Hypothalamus (tissue), 51 donors: ENCODE measurements at regions not wholly inside any gene's neighbourhood (a gene's known extent, or its start where the extent isn't known, plus 50 kb on each side); places are given as distances from the start of the nearest gene placed in this dataset.
"Not testable (repeated sequence)": the region's sequence is repeated elsewhere in the genome, so short reads cannot be mapped to it uniquely, and the experiment has no call there.

Experiments used
- DNase-seq, 51 donors: peaks; one replicate each; lab custom pipeline; 2025; lab: John Stamatoyannopoulos, UW

DNA sequence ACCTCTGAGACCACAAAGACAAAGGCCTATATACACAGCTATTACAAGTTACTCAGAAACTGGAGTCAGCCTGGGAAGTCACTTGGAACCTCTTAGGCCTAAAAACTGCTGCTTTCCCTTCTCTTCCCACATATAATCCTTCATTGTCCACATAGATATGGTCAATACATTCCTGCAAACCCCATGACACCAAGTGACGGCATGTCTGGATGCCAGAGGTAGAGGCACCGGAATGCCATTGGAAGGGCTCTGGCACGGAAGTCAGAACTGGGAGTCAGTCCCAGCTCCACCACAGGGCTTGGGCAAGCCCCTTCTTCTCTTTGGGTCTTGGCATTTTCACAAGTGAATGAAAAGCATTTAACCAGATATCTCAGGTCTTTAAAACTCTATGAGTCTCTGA is 204.7 kb downstream of the MATN1 start:
- no peak for DNase-seq

DNA sequence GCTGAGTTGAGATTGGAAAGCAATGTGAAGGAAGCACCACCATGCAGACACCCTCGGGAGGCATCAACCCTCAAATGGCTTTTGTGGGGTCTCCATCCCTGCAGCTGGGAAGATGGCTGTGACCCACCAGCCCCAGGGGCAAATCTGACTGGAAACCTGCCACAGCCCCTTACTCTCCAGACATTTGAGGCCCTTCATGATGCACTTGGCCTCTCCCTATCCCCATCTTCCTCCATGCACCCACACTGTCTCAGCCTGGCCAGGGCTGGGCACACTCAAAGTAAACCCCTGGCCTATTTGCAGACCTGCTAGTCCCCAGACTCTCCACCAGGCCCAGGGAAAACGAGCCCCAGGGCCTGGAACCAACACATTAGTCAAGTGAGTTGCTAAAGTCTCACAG is 205.2 kb downstream of the MATN1 start:
- DNase-seq = no peak

DNA sequence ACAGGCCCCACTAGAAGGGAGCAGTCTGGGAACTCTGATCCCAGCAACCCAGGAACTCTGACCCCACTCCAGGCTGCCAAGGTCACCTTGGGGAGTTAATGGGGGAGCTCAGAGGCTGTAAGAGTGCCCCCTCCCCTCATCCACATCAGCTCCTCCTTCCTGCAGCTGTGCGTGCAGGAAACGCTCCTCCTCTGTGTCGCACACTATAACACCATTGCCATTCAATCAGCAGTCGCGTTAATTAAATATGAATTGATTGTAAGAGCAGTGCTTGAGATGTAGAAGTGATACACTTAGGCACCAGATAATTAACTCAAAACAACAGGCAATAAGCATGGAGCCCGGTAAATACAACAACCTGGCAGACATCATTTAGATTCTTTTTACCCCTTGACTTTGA is 205.7 kb downstream of the MATN1 start:
- DNase-seq = not testable (repeated sequence)

DNA sequence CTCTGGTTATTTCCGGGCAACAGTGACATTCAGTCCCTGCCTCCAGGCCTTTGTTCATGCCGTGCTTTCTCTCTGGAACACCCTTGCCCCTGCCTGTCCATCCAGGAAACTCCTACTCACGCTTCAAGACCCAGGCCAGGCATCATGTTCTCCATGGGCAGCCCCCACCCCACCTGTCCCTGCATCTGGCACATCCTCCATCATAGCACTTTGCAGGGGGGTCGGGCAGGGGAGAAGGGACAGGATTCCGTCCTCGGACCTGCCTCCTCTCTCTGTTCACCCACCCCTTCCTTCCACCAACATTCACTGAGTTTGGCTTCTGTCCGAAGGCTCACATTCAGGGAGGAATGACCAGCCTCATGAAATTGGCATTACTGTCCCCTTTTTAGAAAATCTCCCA is 206.1 kb downstream of the MATN1 start:
- DNase-seq = not testable (repeated sequence)

DNA sequence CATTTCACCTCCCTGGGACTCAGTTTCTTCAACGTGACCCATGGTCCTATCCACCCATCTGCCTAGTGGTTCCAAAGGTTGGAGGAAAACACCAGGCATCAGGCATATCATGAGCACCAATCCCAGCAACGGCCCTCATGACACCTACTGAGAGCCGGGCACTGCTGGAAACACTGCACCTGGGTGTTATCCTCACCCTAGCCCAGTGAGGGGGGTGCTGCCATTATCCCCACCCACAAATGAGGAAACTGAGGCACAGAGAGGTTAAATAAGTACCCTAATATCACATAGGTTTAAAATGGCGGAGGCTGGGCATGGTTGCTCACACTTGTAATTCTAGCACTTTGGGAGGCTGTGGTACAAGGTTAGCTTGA is 206.9 kb downstream of the MATN1 start:
- DNase-seq = no peak

DNA sequence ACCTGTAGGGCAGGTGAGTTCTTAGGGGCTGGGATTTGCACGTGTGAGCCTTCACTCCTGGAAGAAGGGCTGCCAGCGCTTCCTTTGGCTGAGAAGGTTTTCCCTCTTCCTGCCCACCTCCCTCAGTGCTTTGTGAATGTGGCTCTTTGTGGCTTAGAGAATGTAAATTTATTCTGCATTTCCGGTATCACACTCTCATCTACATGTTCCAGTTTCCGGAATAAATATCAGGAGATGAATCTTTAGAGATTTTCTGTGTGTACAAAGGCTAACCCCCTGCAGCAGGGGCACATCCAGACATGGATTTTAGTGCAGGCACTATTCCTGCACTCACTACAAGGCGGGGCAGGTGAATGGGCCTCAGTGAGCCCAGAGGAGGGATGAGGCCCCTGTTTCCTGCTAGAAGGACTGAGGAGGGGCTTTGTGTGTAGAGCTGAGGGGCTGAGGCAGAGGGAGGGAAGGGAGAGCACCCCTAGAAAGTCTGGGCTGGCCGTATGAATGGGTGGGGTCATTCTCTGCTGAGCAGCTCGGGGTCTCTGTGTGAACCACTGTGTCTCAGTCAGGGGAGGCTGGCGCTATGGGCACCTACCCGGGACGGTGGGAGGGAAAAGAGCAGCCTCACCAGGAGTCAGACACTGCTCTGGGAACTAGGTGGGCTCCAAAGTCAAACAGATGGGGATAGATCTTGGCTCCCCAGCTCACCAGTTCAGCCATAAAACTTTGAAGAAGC is 207.5 kb downstream of the MATN1 start:
- DNase-seq = no peak

DNA sequence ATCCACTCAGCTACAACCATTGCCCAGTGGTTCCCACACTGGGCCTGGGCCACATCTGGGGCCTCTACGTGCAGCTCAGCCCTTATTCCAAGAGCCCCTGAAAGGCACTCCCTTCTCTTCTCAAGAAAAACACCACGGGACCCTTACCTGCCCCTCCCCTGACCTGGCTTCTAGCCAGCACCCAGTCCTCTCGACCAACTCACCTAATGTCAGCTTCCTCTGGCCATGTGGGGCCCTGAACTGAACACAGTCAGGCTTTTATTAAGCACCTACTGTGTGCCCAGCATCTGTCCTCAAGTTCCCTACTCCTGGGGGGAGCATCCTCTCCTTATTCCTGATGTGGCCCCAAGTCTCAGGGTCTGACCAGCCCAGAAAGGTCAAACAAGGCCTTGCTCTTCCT is 208.4 kb downstream of the MATN1 start:
- DNase-seq = no peak

DNA sequence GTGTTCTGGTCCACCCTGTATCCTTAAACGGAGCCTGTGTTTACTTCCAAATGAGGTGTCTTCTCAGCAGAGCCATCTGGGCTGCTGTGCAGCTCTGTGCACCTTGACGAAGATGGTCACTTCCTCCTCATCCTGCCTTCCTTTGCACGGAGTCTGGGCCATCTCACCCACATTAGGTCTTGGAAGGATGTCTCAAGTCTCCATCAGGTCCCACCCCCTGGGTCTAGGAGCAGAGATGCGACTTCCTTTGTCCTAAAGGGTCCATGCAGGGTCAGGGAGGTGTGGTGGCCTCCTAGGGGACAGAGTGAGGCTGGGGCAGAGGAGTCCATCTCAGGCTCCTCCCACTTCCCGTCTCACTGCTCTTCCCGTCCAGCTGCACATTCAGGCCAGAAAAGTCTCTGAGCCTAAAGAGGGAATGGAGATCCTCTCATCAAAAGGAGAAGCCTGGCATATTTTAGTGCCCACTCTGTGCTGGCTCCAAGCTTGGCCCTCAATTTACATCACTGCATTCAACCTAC is 209.2 kb downstream of the MATN1 start:
- DNase-seq = no peak

DNA sequence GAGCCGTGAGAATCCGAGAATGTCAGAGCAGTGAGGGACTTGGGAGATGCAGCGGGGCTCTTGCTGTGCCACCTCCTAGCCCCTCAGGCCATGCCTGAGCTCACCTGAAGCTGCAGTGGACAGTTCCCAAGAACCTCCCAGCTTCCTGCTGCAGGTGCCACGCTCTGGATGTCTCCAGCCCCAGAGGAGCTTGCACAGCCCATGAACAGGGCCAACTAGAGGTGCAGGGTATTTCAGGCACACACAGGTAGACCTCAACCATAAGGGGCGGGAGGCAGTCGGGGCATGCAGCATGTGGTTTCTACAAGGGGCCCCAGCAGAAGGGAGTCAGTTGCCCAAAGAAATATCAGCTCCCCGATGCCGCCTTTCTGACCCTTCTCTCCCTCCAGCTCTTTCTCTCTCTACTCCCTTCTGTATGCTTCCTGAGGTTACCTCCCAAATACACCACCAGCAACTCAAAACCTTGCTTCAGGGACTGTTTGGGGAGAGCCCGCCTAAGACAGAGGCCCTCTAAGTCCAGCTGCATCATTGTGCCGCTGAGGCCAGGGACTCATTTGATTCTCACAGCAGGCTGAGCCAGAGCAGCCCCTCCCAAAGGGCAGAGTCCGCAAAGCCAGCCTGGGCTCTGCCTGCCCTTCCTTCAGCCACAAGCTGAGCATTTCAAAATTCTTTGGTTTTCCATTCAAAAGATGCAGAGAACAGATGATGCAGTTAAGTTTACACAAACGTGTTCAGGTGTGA is 209.8 kb downstream of the MATN1 start:
- no peak for DNase-seq

DNA sequence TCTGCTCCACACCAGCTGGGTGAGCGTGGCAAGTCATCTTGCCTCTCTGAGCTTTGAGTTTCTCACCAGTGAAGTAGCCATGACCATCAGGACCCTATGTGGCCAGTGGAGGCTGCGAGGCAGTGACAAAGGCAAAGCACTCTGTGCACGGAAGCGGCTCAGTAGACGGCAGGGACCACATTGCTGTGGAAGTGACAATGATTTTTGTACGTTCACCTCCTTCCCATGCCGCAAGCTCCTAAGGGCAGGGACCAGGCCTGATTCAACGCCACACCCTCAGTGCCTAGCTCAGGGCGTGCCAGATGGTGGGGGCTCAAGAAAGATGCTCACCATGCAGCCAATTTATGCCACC is 210.5 kb downstream of the MATN1 start:
- no peak for DNase-seq

DNA sequence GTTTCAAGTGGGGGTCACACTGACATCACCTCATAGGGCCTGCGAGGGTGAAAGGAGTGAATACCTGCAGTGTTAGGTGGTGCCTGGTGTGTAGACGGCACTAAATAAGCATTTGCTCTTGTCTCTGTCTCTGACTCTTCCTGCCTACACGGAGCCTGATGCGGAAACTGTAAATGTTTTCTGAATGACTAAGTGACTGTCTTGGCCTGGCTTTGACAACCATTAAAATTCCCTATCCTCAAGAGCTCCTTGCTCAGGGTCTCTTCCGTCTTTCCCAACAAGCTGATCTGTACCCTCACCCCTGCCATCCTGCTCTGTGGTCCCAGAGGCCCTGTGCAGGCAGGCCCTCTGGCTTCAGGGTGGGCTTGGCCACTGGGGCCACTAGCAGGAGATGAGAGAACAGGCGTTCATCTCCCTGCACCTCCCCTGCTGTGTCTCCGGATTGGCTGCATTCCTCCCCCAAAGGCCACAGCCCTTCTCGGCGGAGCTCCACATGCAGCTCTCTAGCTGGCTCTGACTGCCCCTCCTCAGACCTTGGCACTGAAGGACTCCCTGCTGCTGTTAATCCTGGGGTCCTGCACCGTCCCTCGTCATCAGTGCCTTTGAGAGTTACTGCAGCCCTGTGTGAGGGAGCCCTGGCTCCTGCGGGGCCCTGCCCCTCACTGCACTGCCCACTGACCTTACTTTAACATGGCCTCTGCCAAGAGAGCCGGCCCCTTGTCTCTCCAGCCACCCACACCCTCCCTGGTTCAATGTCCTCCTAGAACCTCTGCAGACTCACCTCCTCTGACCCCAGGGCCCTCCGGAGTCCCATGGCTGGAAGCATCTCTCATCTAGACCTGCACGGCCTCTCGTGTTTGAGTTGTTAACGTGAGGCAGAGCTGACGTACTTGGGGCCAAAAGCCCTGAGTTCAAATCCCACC is 211.1 kb downstream of the MATN1 start:
- no peak for DNase-seq

DNA sequence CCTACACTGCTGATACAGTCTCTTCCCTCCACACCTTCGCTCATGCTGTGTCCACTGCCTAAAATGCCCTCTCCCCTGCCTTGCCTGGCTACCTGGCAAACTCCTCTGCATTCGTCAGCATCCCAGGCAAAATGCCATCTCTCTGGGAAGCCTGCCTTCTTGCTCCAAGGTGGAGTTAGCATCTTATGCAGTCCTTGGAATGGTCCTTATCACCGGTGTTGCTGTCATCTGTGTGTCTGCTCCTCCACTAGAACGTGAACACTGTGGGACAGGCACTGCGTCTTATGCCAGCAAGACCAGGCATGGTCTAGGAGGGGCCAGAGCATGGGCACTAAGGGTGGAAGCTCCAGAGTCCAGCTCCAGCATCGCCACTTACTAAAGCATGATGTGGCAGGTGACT is 211.8 kb downstream of the MATN1 start:
- no peak for DNase-seq

DNA sequence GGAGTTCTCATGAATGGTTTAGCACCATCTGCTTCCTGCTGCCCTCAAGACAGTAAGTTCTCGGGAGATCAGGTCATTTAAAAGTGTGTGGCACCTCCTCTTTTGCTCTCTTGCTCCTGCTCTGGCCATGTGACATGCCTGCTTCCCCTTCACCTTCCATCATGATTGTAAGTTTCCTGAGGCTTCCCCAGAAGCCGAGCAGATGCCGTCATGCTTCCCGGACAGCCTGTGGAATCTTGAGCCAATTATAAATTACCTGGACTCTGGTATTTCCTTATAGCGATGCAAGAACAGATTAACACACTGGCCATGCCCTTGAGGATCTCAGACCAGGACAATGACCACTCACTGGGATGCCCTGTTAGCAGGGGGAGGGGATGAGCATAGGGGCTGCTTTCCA is 212.3 kb downstream of the MATN1 start:
- no peak for DNase-seq

DNA sequence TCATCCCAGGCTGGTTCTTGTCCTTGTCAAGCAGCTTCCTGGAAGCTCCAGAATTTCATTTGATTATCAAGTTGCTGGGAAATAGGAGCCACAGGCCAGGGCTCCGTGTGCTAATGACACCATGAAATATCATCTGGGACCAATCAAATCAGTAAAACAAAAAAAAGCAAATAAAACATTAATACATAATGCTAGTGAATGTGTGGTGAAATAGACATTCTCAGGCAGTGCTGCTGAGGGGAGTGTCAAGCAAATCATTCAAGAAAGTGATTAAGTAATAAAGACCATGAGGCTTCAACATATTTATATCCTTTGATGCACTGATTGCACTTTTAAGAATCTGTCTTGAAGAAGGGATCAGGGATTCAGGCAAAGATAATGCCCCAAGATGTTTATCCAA is 213.7 kb downstream of the MATN1 start:
- no peak for DNase-seq

DNA sequence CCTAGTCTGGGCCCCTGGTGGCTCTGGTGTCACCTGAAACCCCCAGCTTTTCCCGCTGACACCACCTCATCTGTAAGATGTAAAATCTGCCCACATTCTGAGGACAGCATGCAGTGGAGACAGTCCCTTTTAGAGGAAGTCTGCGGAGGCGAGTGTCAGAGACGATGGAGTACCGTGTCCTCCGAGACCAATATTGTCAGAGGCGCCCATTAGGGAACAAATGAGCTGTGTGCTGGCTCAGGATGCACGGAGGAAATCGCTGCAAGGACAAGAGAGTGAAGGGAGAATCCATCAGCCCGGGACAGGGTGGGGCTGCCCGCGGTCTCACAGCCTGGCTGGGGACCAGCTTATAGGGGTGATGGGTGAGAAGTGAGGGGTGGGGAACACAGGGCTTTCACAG is 214.8 kb downstream of the MATN1 start:
- DNase-seq = no peak

DNA sequence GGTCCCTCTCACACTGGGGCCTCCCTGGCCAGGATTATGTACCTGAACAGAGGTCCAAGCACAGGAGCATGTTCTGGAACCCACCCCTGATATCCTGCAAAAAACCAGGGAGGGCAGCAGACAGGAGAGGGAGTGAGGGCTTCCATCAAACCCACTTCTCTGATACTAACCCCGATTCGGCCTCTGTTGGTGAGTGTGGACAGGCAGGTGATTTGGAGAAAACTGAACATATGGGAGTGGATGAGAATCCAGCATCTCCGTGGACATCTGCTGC is 215.3 kb downstream of the MATN1 start:
- DNase-seq = no peak

DNA sequence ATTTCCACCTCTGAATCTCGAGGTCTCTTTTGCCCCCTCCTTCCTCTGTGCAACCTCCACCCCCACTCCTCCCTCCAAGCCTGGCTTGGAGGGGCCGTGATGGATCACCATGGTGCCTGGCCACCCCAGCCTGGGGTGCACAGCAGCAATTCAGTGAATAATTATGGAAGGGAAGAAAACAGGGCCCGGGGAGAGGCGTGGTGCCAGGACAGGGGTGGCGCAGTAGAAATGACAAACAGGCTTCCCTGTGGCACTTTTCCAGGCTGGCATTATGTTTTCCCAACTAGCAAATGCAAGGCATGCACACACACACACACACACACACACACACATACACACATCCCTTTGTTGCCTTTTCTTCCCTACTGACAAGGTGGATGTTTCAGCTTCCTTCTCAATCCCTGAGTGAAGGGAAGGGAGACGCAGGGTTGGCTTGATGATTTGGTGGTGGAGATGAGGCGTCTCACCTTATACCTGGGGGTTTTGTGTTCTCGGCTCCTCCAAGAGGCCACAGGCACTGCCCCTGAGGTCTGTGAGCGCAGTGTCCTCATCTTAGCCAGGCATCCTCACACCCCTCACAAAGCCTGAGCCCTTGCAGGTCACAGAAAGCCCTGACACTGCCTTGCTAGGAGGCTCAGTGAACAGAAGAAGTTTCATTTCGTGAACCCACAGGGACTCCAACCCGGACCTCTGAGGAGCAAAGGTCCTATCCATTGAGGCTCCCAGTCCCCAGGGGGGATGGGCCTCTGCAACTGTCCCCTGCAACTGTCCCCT is 215.8 kb downstream of the MATN1 start:
- no peak for DNase-seq

DNA sequence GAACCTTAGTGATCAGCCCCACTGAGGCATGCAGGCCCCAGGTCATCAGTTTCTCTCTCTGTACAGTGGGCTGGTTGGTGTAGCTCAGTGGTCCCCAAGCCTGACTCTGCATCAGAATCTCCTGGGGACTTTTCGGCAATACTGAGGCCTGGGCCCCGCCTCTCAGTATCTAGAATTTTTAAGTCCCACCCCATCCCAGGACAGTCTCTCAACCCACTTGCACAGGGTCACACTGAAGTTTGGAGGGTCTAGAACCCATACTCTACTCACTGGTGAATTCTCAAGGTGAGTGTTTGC is 216.4 kb downstream of the MATN1 start:
- no peak for DNase-seq

DNA sequence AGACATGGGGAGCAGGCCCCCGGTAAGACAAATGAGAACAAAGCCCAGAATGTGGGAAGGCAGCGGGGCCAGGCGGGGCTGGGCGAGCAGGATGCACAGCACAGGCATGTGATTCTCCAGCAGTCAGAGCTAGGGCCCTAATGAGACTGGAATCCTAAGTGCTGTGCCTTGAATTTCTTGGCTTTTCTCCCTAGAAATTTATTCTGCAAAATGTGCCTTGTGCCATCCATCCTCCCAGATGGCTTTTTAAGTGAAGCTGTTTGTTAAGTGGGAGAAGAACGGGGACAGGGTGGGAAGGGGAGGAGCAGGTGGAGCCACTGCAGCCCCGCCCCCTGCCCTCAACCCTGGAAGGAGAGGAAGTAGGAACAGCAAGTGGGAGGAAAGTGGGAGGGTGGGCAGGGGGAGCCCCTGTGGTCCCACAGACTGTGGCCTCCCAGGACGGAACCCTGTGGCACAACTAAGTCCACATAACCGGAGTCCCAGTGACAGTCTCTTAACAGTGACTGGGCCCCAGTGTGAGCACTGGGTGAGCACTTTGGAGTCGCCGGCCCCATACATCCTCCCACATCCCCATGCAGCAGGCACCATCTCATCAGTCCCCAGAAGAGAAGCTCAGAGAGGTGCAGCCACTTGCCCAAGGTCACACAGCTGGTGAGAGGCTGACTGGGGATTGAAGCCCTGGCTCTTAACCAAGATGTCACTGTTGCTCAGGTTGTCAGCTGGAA is 216.9 kb downstream of the MATN1 start:
- no peak for DNase-seq

DNA sequence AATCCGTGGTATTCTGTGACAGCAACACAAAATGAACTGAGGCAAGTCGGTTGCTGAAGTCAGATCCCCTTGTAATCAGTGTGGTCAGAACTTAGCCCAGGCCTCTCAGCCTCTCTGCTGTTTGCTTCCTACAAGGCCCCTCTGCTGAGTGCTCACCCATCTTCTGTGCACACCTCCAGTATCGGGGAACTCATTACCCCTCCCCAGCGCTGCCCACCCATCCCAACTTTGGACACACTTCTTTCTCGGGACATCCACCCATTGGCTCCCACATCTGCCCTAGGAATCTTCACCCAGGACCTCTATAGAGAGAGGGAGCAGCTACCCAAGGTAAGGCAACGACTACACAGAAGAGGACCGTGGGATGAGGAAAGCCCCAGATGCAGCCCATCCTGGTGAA is 217.5 kb downstream of the MATN1 start:
- no peak for DNase-seq
